Nucleus accumbens (tissue), 56 donors: ENCODE measurements at regions not wholly inside any gene's neighbourhood (a gene's known extent, or its start where the extent isn't known, plus 50 kb on each side); places are given as distances from the start of the nearest gene placed in this dataset.
"Not testable (repeated sequence)": the region's sequence is repeated elsewhere in the genome, so short reads cannot be mapped to it uniquely, and the experiment has no call there.

Source experiments
- DNase-seq, 56 donors: peaks; one replicate each; lab custom pipeline; 2025; lab: John Stamatoyannopoulos, UW

DNA sequence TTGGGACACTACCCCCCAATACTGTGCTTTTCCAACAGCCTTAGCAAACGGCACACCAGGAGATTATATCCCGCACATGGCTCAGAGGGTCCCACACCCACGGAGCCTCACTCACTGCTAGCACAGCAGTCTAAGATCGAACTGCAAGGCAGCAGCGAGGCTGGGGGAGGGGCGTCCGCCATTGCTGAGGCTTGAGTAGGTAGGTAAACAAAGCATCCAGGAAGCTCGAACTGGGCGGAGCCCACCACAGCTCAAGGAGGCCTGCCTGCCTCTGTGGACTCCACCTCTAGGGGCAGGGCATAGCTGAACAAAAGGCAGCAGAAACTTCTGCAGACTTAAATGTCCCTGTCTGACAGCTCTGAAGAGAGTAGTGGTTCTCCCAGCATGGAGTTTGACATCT, 447.3 kb upstream of the RAB6C start:
- DNase-seq: not testable (repeated sequence)

DNA sequence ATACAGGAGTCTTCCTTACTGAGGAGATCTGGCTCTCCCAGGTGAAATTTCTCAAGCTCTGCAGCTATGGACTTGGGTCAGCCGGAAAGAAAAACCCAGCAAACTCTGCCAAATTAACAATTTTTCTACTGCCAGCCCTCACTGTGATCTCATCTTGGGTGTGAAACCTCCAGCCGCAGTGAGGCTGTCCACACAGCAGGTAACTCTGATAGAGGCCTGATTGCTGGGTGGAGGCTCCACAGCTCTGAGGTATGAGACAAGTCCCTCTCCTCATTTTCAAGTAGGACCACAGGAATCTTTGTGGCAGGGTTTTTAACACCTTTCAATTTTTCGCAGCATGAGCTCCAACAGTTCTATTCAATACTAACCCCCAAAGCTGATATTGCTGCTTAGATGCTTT, 430.6 kb upstream of the RAB6C start:
- no peak for DNase-seq

DNA sequence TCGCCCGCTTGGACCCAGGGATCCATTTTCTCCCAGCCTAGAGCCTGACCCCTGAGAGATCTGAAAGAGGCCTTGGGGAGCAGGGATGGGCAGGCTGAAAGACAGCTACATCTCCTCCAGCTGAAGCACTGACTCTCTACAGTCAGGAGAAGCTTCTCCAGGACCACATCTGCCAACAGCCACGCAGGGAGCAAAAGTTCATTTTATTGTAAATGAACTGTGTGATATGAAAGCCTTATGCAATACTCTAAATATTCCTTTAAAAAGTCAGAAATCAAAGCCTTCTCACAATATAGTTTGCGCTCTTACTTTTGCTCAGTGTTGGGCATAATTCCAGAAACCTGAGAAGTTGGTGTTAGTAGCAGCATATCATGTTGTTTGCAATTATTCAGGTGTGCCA, 428.9 kb upstream of the RAB6C start:
- no peak for DNase-seq

DNA sequence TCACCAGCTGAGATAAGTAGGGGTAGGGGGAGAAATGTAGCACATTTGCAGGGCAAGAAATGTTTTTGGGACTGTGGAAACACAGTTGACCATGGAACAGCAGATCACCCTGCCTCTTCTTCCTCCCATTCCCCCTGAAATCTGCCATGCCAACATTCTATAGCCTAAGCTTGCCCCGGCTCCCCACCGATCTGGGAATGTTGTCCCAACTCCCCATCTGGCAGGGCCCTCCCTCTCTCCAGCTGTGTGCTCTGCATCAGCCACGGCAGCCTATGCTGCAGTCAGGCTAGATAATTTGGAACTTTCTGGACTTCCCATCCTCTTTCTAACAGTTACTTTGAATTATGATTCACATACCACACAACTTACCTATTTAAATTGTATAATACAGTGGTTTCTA, 425.1 kb upstream of the RAB6C start:
- DNase-seq: no peak

DNA sequence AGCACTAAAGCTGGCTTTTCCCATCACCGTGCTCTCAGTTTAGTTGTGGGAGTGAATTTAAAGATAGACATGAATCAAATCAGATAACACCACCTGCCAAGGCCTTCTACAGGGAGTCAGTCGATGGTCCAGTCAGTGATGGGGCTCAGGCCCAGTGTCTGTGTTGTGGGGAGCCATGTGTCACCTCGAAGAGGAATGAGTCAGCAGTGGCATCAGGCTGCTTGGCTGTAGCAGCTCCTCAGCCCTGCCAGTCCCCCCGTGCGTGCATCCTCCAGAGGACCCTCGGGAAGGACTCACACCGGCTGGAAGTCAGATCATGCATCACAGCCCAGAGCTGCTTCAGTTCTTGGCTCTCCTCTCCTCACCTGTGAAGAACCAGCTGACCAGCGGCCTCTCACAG, 420.4 kb upstream of the RAB6C start:
- DNase-seq: no peak

DNA sequence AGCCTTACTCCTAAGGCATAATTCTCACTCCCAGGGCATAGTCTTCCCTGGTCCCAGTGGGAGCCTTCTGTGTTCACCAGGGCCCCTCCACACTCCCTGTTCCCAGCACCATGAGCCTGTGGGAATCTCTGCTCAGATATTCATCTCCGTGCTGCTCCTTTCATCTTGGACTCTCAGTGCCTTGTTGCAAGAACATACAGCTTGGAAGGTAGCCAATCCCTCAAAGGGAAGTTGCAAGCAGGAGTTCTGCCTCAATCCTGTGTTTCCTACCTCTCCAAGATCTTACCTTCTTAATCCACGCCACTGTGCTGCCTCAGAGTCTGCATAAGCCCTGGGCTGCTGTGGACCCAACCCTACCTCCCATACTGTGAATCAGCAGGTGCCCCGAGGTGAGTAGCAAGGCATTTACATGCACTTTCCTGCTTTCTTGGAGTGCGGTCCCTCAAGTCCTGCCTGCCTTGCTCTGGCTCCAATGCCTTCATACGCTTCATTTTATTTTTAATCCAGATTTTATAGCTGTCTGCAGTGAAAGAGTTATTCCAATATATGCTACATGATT, 413.8 kb upstream of the RAB6C start:
- no peak for DNase-seq

DNA sequence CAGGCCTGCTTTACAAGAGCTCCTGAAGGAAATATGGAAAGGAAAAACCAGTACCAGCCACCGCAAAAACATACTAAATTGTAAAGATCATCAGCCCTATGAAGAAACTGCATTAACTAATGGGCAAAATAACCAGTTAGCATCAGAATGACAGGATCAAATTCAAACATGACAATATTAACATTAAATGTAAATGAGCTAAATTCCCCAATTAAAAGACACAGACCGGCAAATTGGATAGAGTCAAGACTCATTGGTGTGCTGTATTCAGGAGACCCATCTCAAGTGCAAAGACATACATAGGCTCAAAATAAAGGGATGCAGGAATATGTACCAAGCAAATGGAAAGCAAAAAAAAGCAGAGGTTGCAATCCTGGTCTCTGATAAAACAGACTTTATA, 408.7 kb upstream of the RAB6C start:
- DNase-seq: not testable (repeated sequence)

DNA sequence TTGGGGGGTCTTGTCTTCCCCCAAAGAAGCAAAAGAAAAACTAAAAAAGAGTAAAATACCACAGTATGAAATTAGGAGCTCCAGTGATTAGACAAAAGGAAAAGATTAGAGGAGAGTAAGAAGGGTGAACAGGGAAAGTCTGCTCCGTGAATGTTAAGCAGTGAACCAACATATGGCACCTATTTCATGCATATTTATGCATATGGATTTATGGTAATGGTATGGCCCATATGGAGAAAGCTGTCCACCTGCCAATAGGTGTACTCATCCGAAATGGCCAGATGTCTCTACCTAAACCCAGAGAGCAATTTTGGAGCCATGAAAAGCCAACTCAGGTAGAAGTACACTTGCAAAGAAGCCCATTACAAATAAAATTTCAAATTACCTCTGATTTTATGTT, 404.0 kb upstream of the RAB6C start:
- no peak for DNase-seq

DNA sequence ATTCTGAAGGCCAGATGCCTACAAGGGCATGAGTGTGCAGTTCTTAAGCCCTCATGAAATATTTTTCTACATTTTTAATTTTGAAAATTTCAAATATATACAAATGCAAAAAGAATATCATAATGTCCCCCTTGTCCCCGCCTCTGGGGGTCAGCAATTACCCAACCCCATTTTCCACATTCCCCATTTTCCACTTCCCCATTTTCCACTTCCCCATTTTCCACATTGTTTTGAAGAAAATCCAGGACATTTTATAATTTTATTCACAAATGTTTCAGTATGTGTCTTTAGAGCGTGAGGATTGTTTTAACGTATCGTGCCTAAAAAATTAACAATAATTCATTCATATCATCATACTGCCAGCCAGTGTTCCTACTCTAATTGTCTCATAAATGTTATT, 403.6 kb upstream of the RAB6C start:
- DNase-seq: no peak

DNA sequence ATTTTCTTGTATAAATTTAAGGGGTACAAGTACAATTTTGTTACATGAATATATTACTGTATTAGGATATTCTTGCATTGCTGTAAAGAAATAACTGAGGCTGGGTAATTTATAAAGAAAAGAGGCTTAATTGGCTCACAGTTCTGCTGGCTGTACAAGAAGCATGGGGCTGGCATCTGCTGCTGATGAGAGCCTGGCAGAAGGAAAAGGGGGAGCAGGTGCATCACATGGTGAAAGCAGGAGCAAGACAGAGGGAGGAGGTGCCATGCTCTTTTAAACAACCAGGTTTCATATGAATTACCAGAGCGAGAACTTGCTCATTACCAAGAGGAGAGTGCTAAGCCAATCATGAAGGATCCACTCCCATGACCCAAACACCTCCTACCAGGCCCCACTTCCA, 399.5 kb upstream of the RAB6C start:
- DNase-seq: no peak

DNA sequence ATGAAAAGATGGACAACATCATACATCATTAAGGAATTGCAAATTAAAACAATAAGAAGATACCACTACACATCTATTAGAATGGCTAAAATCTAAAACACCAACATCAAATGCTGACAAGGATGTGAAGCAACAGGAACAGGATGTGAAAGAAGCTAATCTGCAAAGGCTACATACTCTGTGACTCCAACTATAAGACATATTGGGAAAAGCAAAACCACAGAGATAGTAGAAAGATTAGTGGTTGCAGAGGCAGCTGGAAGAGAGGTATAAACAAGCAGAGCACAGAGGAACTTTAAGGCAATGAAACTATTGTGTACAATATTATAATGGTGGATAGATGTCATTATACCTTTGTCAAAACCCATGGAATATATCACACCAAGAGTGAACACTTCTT, 393.7 kb upstream of the RAB6C start:
- no peak for DNase-seq

DNA sequence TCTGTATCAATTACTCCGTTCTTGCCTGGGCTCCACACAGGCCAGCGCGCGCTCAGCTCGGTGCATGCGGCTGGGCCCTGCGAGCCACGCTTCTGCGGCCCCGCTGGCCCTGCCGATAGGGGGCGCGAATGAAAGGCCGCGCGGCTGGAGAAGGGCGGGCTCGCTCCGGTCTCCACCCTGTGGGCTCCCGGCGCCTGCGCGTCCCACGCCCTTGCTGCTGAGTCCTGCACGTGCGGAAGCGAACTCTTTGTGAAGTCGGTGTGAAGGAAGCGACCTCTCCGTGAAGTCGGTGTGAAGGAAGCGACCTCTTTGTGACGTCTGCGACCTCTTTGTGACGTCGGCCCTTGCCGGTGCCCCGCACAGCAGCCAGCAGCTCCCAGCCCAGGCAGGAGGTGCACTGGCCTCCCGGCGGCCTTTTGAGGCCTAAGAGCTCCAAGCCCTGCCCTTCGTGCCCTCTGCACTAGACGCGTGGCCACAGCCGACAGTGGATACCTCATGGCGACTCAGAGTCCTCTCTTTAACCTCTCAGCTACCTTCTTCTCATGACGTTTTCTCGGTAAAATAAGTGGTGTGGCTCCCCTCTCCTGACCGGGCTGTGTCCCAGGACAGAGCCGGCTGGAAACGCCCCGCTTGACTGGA, 391.9 kb upstream of the RAB6C start:
- no peak for DNase-seq

DNA sequence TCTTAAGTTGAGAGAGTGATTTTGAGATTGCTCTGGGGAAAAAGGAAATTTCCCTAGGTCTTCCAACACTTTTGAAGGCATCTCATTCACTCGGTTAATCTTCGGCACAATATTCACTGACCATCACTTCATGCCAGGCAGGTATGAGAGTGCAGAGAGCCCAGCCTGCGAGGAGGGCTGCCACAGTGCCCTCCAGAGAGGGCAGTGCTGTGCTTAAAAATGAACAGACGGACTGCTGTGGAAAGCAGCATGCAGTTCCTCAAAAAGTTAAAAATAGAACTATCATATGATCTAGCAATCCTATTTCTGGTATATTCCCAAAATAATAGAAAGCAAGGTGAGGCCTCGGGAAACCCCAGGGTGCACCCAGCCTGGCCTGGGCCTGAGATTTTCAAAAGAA, 374.9 kb upstream of the RAB6C start:
- DNase-seq: no peak

DNA sequence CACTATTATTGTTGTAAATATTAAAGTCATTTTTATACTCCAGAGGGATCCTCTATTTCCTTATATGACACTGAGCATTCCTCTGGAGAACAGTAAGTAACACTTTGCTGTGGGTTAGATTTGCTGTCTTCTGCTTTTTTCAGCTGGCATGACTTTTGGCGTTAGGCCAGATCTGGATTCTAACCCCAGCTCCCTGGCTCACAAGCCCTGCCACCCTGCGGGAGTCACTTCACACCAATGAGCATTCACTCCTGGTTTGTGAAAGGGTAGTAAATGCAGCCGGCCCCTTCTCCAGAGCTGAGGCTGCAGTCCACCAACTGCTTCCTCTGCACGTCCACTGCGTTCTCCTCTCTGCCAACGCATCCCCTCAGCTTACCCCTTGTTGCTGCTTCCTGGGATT, 373.8 kb upstream of the RAB6C start:
- peak in 6 of 56 donors; percentile 7 to 20 (median 12) for DNase-seq

DNA sequence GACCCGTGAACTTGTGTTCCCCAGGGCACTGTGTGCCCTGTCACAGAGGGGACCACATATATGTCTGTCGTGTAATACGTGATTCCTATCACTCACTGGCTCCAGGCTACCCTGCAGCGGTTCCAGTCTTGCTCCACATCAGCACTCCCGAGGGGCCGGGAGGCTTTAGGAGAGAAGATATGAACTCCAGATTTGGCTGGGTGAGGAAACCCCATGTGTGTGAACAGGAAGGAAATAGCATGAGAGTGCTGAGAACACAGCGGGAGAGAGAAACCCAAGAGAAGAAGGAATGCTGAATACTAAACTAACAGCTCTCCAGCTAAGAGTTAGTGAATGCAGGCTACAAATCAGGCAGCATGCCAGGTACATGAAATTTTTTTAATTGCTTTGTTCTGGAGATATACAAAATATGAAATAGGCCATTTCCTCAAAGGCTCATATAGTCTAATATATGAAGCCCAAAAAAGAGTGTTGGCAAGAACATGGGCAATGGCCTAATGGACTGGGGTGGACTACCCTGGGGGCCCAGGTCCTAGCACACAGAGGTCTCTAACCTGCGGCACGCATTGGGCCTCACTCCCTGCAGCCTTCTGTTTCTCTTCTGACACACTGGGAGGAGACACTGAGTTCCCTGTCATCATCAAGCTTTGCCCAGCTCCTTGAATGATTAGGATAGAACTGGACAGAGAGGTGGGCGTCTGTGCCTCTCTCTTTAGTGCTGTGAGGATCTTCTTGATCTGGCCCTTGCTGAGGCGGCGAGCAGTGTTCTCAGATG, 372.8 kb upstream of the RAB6C start:
- DNase-seq: no peak

DNA sequence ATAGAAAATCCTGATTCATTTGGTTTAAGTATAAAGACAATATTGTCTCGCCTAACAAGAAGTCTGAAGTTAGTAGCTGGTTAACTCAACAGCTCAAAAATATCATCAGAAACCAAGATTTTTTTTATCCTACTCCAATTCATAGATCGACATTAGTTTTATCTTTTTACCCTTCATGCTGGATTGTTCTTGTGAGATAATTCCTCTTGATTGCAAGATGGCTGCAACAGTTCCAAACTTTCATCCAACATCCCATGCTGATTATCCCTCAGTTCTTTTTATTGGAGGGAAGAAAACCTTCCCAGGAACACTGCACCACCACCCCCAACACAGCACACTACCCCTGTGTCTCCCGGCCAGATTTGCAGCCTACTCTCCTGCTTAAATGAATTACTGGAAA, 370.2 kb upstream of the RAB6C start:
- no peak for DNase-seq

DNA sequence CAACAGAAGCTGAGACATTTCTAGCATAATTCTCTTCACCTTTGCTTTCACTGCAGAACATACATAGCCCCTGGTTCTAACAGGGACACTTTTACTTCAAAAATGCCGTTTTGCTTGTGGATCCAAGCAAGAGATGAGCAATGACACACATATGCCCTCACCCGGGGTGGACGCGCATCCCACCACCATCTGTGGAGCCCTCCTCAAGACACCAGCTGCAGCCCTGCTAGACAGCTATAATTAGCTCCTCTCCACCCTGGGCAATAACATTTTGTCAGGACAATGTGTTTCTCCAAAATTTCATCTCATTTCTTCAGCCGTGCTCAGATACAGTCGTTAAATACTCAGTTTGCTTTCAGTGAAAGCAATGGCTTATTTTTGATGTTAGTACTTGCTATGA, 368.7 kb upstream of the RAB6C start:
- DNase-seq: no peak

DNA sequence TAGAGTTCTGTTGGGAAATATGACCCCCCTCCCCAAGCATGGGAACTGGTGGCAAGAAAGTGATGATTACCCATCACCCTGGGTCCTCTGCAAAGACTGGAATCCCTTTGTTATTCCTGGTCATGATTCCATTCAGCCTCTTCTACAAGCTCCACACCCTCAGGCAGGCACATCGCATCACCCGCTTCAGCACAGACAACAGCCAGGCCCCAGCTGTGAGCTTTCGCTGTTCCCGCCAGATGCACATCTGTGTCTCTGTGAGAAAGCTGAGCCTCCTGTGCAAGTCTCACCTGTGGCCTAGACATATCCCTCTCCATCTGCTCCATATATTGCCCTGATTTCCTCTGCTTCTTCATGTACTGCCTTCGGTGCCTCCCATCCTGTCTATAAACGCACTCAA, 368.0 kb upstream of the RAB6C start:
- DNase-seq: no peak

DNA sequence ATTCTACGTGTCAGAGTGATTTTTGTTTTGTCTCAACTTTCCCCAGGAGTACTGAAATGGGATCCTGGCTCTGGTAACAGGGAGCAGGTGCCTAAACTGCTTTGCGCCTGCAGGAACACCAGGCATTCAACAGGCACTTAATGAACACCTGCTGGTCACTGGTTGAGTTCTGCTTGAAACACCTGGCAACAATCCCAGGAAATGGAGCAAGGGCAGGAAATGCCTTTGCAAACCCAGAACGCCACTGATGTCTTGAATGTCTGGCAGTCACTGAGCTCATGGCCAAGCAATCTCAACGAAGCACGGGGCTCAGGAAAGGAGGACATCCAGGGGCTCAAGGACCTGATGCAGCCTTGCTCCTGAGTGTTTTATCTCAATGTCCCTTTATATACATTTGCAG, 360.0 kb upstream of the RAB6C start:
- DNase-seq: no peak

DNA sequence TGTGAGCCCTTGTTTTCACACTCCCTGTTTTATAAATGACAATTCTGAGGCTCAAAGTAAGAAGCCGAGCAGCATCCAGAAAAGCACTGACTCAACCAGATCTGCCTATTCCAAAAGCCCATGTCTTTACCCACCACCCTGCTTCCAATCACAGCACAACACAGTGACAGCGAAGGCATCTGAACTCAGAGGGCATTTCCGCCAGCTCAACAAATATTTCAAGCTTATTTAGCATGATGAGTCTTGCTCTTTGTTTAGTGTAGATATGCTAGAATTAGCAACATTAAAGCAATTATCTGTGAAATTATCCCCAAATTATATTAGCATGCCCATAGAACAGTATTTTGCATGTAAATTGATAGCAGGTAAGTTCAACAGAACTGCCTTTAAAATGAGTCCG, 359.1 kb upstream of the RAB6C start:
- no peak for DNase-seq

DNA sequence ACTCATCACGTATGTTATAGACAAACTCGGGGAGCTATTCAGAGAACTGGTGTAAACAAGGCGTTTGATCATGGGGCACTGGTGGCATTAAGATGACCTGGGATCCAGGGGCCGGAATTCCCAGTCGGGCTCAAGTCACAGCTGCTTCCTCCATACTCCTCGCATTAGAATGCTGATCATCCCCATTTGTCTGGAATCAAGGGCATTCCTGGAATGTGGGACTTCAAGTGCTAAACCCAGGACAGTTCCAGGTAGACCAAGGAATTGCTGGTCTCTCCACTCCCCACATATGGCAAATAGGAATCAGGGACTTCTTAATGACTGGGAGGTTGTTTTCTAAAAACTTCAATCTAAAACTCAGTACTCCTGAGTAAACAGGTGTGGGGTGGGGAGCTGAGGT, 355.7 kb upstream of the RAB6C start:
- no peak for DNase-seq

DNA sequence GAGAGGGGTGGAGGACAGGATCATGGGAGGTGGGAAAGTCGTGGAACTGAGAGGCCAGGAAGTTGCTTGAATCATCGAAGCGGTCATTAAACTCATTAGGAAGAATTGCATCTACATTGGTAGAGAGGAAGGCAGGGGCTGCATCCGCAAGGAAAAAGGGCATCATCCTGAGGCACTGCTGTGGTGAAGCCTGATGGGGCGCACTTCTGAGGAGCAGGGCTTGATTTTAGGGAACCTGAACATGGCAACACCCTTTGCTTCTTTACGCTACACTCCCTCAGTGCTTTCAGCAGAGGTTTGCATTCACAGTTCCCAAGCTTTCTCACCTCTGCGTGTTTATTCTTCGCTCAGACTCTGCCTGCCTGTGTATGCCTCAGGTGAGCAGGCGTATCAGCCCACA, 352.0 kb upstream of the RAB6C start:
- no peak for DNase-seq
